Liver (tissue), 8 donors: ENCODE measurements at regions not wholly inside any gene's neighbourhood (a gene's known extent, or its start where the extent isn't known, plus 50 kb on each side); places are given as distances from the start of the nearest gene placed in this dataset.

ENCODE experiments used
- DNase-seq: peaks from one replicate; pipeline ENCODE4 v3.0.0-alpha.2; 2017; ENCODE audit warnings: low spot score
- H3K27ac ChIP-seq, 2 donors: one replicate each; pipeline ENCODE4 v1.7.0; 2013; ENCODE audit warnings: inconsistent platforms in 2 of 2, low read length in 2 of 2, control low read depth in 1 of 2, low read depth in 1 of 2, mild to moderate bottlenecking in 1 of 2
- H3K27me3 ChIP-seq, 4 donors: one replicate each; pipeline versions ENCODE4 v1.6.1 to v1.7.0; 2013; ENCODE audit warnings: low read length in 3 of 4, inconsistent platforms in 1 of 4, mild to moderate bottlenecking in 1 of 4, moderate library complexity in 1 of 4; ENCODE audit not compliant: control insufficient read depth in 4 of 4, insufficient read depth in 4 of 4
- H3K36me3 ChIP-seq, 4 donors: one replicate each; pipeline versions ENCODE4 v1.6.1 to v1.7.0; 2013; ENCODE audit warnings: low read length in 3 of 4, mild to moderate bottlenecking in 3 of 4, low read depth in 1 of 4, moderate library complexity in 1 of 4; ENCODE audit not compliant: control insufficient read depth in 4 of 4, insufficient read depth in 3 of 4
- H3K4me1 ChIP-seq, 4 donors: one replicate each; pipeline versions ENCODE4 v1.6.1 to v1.7.0; 2013; ENCODE audit warnings: low read length in 3 of 4, mild to moderate bottlenecking in 3 of 4, moderate library complexity in 1 of 4; ENCODE audit not compliant: control insufficient read depth in 4 of 4, insufficient read depth in 4 of 4
- H3K4me3 ChIP-seq, 3 donors: one replicate each; pipeline versions ENCODE4 v1.6.1 to v1.7.0; 2013; ENCODE audit warnings: low read length in 3 of 3, control low read depth in 1 of 3, low read depth in 1 of 3, mild to moderate bottlenecking in 1 of 3
- H3K9ac ChIP-seq, 2 donors: one replicate each; pipeline ENCODE4 v1.7.0; 2013; ENCODE audit warnings: low read length in 2 of 2, mild to moderate bottlenecking in 2 of 2, moderate library complexity in 2 of 2, control low read depth in 1 of 2, low read depth in 1 of 2
- H3K9me3 ChIP-seq, 4 donors: one replicate each; pipeline versions ENCODE4 v1.6.1 to v1.7.0; 2013; ENCODE audit warnings: low read length in 3 of 4; ENCODE audit not compliant: control insufficient read depth in 4 of 4
- ATF3 ChIP-seq: IDR thresholded peaks from 2 replicates; pipeline ENCODE4 v1.6.1; 2016; ENCODE audit warnings: antibody characterized with exemption
- CTCF ChIP-seq: fragments of 150-350 bp; IDR thresholded peaks from 2 replicates; pipeline ENCODE4 v1.5.1; 2017; ENCODE audit warnings: improper control_type of control experiment, low read depth, low read length; ENCODE audit not compliant: missing input control
- EGR1 ChIP-seq, 2 donors: IDR thresholded peaks; 2 replicates each; pipeline ENCODE4 v1.6.1; 2016 to 2018; ENCODE audit warnings: antibody characterized with exemption in 2 of 2, low read depth in 2 of 2
- FOXA1 ChIP-seq: IDR thresholded peaks from 2 replicates; pipeline ENCODE4 v1.6.1; 2016; ENCODE audit warnings: antibody characterized with exemption
- FOXA2 ChIP-seq: IDR thresholded peaks from 2 replicates; pipeline ENCODE4 v1.6.1; 2016; ENCODE audit warnings: antibody characterized with exemption
- GABPA ChIP-seq, 2 donors: IDR thresholded peaks in 1 of 2; conservative IDR thresholded peaks in 1 of 2; 2 replicates each; pipeline ENCODE4 v1.6.1; 2016; ENCODE audit warnings: antibody characterized with exemption in 2 of 2, mild to moderate bottlenecking in 1 of 2, moderate library complexity in 1 of 2
- HNF4G ChIP-seq: IDR thresholded peaks from 2 replicates; pipeline ENCODE4 v1.6.1; 2016; ENCODE audit warnings: antibody characterized with exemption
- NR2F2 ChIP-seq: IDR thresholded peaks from 2 replicates; pipeline ENCODE4 v1.6.1; 2016; ENCODE audit warnings: antibody characterized with exemption
- RAD21 ChIP-seq, 2 donors: IDR thresholded peaks; 2 replicates each; pipeline ENCODE4 v1.6.1; 2016; ENCODE audit warnings: antibody characterized with exemption in 2 of 2, mild to moderate bottlenecking in 2 of 2
- REST ChIP-seq: IDR thresholded peaks from 2 replicates; pipeline ENCODE4 v1.6.1; 2016; ENCODE audit warnings: antibody characterized with exemption, mild to moderate bottlenecking
- RXRA ChIP-seq, 2 donors: IDR thresholded peaks; 2 replicates each; pipeline ENCODE4 v1.6.1; 2017 to 2018; ENCODE audit warnings: antibody characterized with exemption in 2 of 2, mild to moderate bottlenecking in 1 of 2
- TAF1 ChIP-seq: conservative IDR thresholded peaks from 2 replicates; pipeline ENCODE4 v1.6.1; 2016; ENCODE audit warnings: antibody characterized with exemption, mild to moderate bottlenecking
- ZBTB33 ChIP-seq: IDR thresholded peaks from 2 replicates; pipeline ENCODE4 v1.6.1; 2016; ENCODE audit warnings: antibody characterized with exemption
- WGBS: extraction: QIAGEN DNeasy Blood & Tissue Kit; methylation state at CpG from one replicate; pipeline ENCODE4 v1.1.7; 2013; 5-methylcytosine and 5-hydroxymethylcytosine counted together
- donor health status: healthy.
- donor health status: healthy.
- donor health status: healthy.
- donor health status: healthy.
- donor health status: healthy.

- TF ChIP-seq TAF1 (no peak), ZBTB33 (no peak)
- no peak overlapping the region for H3K4me3 ChIP-seq
- H3K36me3 ChIP-seq: no peaks in the 10 kb centered on the region
- 90% methylated on average over 6 of the region's 6 CpGs for WGBS
- H3K9ac ChIP-seq: no peak overlapping the region
- peaks cover 0 to 4% (median 2%) of the 10 kb centered on the region in 4 donors for H3K27me3 ChIP-seq
- H3K9me3 ChIP-seq: peaks cover 0 to 2% (median 0%) of the 10 kb centered on the region in 4 donors
- no peak overlapping the region for H3K27ac ChIP-seq
- no peaks in the 10 kb centered on the region for H3K4me1 ChIP-seq
- DNase-seq: no peak
These were observed 61.6 kb upstream of the NKX1-1 start for GRCh38 chr4:1467581-1468458.

- Histone ChIP-seq H3K36me3 (no peaks in the 10 kb centered on the region), H3K27ac (no peak overlapping the region), H3K9ac (no peak overlapping the region), H3K27me3 (peaks cover 0 to 3% (median under 1%) of the 10 kb centered on the region in 4 donors), H3K4me3 (no peak overlapping the region), H3K9me3 (peaks cover 0 to 2% (median 0%) of the 10 kb centered on the region in 4 donors), H3K4me1 (no peaks in the 10 kb centered on the region)
- WGBS: 77% methylated on average over 6 of the region's 6 CpGs
- DNase-seq: no peak
- TF ChIP-seq RXRA (IDR thresholded peaks at IDR 0.05) (no peak), FOXA2 (no peak), ZBTB33 (no peak), FOXA1 (no peak), ATF3 (no peak), REST (no peak), GABPA (IDR thresholded peaks at IDR 0.05 in 1 of 2, conservative IDR thresholded peaks at IDR 0.05 in 1 of 2) (no peak), NR2F2 (no peak), HNF4G (no peak), RAD21 (IDR thresholded peaks at IDR 0.05) (no peak), CTCF (no peak), EGR1 (IDR thresholded peaks at IDR 0.05; ENCODE audit: low read depth in 2 of 2) (no peak)
These were observed 60.6 kb upstream of the NKX1-1 start for GRCh38 chr4:1466863-1467165.
